GM19467 (cell line): ENCODE measurements at regions not wholly inside any gene's neighbourhood (a gene's known extent, or its start where the extent isn't known, plus 50 kb on each side); places are given as distances from the start of the nearest gene placed in this dataset.

Experiments
- ATAC-seq: cut with Tn5 transposase; IDR thresholded peaks from one replicate; pipeline ENCODE4 v1.9.1; 2021; ENCODE audit warnings: mild to moderate bottlenecking, moderate library complexity; ENCODE audit not compliant: unreplicated experiment

- ATAC-seq, result no peak
Observed at GRCh38 chr12:115243933-115244628, 560.1 kb upstream of the TBX3 start.

DNA sequence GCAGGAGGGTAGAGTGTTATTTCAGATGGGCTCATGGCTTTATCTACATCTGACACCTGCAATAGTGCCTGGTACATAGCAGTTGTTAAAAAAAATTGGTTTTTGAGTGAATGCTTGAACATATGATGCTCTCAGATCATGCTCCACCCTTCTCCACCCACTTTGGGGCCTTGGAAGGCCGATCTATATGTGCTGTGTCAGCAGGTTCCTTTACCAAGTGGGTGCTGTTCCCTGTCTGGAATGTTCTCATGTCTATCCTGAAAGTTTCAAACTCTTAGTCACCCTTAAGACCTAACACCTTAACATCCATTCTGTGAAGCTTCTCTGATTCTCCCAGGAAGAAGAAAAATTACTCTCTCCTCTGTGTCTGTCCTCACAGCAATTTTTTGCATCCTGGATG is 556.3 kb upstream of the TBX3 start:
- no peak for ATAC-seq

GRCh38 chr12:115235880-115236279 is 551.9 kb upstream of the TBX3 start:
- no peak for ATAC-seq

DNA sequence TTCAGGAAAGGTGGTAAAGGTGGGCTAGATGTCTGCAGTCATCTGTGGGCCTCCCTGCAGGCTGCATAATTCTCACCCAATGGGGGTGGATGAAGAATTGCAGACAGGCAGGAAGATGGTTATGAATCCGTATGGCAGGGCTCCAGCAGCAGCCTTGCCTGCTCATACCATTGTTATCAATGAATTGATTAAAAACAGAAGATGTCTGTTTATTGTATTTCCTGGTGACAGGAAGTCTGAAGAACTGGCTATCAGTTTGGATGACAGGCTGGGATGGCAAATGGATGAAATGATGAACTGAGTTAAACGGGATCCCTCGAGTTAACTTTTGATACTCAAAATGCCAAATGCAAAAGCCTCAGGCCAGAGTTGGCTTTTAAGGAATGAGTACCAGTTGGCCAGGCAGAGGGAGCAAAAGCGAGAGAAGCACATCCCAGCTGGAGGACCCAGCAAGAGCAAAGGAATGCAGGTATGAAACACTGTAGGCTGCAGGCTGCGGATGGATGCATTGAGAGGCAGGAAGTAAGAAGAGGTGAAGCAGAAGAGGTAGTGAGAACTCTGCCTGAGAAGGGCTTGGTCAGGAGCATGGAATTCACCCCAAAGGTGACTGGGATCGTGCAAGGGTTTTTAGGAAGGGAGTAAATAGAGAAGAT is 550.0 kb upstream of the TBX3 start:
- ATAC-seq, result no peak

GRCh38 chr12:115232455-115233156 is 548.6 kb upstream of the TBX3 start:
- no peak for ATAC-seq

DNA sequence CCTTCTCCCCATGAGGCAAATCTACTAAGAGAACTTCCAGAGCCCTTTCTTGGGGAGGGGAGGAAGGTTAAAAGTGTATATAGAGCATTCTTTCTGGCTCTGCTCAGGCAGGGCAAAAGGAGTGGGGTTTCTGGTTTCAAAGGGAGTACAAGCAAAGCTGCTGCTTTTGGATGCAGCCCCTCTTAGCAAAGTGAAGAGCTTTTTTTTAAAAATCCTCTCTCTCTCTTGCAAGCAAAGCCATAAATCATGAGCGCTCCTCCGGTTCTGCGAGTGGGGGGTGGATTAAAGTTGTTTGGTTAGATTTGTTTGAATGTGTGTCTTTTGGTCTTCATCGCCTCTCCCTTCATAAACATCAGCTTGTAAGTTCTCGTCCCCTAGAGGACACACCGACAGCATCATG is 546.6 kb upstream of the TBX3 start:
- ATAC-seq, result no peak

- no peak for ATAC-seq
Observed at GRCh38 chr12:115229517-115229916, 545.5 kb upstream of the TBX3 start.

- no peak for ATAC-seq
Observed at GRCh38 chr12:115228434-115228833, 544.5 kb upstream of the TBX3 start.

GRCh38 chr12:115227137-115227615 is 543.2 kb upstream of the TBX3 start:
- no peak for ATAC-seq

DNA sequence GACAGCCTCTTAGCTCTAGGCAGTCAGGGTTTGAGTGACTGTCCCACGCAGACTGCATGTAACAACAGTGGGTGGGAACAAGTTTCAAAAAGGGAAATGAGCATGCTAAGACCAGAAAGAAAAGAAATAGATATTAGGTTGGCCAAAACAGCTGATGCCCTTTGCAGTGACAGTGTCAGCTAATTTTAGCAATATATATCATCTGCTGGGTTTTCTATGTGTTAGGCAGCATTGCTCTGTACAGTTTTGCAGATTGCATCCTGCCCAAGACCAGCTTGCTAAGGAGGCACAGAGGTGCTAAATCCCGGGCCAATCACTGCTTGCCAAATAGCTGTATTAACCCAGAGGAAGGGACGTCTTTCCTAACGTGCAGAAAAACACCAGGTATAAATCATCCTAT is 541.9 kb upstream of the TBX3 start:
- no peak for ATAC-seq

- no peak for ATAC-seq
Observed at GRCh38 chr12:115223991-115224390, 540.0 kb upstream of the TBX3 start.

DNA sequence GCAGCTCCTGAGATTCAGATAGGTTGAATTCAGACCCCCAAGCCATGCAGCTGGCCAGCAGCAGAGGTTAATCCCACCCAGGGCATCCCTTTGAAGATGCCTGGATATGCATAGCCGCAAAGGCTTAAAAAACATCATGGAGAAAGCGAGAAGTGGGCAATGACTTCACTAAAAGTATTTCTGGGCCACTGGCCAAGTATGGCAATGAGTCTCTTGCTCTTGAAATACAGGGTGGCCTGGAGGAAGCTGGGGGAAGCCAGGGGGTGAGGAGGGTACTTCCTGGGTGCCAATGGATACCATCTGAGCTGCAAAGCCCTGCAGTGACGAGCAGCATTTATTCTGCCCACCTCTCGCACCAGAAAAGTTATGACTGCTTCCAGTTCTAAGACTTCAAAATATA is 539.3 kb upstream of the TBX3 start:
- ATAC-seq, result no peak

DNA sequence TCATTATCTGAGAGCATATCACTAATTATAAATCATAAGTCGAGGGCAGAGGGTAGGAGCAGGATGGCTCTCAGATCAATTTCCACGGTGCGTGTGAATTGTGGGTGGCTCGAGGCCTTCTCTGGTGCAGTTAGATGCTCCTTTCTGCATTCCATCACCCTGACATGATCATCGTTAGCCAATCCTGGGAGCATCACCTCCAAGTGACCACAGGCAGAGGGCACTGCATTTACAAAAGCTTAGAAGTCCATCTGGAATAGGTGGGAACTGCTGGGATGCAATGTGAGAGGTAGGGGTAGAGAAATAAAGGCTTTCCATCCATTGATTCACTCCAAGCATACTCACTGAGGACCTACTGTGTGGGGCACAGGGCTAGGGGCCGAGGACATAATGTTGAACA is 538.2 kb upstream of the TBX3 start:
- no peak for ATAC-seq

DNA sequence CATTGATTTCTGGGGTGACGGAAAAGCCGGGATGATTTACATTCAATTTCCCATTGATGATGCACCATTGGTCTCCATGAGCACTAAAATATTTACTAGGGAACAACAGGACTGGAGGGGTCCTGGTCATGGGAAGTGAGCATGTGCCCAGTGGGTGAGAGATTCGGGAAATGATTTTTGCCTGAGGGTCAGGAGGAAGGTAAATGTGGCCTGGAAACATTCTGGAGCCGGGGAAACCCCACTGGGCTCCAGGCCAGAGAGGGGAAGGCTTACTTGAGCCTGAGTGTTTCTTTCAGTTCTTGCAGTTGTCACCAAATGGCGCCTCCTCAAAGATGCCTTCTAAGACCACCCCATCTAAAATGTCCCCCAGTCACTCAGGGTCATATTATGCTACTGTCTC is 532.3 kb upstream of the TBX3 start:
- ATAC-seq, result no peak

- ATAC-seq, result no peak
Observed at GRCh38 chr12:115215544-115215943, 531.6 kb upstream of the TBX3 start.

GRCh38 chr12:115213538-115214016 is 529.6 kb upstream of the TBX3 start:
- no peak for ATAC-seq

GRCh38 chr12:115213118-115213517 is 529.1 kb upstream of the TBX3 start:
- ATAC-seq, result no peak

DNA sequence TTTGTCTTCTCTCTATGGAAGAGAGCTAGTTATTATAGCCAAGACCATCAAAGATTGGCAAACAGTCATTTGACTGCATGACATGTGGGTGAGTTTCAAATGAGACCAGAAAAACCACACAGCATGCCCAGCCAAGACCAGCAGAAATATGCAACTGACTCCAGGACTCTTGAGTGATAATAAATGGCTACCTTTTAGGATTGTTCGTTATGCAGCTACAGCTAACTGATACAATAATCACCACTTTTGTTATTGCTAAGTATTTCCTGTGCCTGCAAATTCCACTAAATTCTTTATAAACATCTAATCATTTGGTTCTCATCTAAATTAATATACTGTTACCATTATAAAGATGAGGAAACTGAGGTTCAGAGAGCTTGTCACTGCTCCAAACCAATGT is 528.4 kb upstream of the TBX3 start:
- ATAC-seq, result no peak

DNA sequence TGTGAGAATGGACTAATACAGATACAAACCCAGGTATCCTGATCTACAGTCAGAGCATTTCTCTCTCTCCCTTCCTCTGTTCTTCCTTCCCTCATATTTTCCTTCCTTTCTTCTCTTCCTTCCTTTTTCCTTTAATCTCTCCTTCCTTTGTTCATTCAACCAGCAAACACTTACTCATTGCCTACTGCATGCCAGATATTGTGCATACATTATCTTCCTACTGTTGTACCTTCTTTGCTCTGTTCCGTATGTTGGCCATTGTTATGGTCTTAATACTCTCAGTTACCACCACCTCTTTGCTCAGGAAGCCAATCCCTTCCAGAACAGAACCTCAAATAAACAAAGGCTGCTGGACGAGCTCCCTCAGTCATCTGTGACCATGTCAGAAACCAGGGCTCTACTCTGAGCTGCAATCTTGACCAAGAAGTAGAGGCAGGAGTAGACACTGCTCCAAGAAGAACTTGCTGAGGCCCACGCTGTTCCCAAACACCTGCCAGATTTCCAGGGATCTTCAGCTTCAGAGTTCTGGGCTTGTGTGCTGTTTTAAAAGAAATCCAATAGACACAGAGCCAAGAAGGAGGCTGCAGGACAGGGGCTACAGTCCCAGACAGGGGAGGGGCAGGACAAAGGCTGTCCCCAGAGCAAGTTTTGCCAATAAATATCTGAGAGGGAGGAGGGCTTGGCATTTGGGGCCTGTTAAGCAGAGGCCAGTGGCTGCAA is 526.7 kb upstream of the TBX3 start:
- ATAC-seq, result no peak

DNA sequence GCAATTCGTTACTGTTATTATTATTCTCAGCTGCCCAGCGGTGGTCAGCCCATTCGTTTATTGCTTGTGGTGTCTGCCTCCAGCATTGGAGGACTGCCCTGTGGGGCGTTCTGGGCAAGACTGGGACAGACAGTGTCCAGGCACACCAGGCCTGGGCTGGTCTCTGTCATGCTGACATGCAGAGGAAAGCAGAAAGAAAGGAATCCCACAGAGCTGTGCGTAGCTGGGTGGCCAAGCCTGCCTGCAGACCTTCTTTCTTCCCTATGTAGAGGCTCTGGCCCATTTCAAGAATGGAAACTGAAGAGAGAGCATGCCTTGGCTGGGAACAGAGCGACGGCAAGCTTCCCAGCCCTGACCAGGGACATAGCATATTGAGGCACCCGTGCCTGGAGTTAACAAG is 525.3 kb upstream of the TBX3 start:
- no peak for ATAC-seq

GRCh38 chr12:115208098-115208497 is 524.1 kb upstream of the TBX3 start:
- no peak for ATAC-seq
